Lower lobe of right lung (tissue), 2 donors: ENCODE measurements at regions not wholly inside any gene's neighbourhood (a gene's known extent, or its start where the extent isn't known, plus 50 kb on each side); places are given as distances from the start of the nearest gene placed in this dataset.

Source experiments
- ATAC-seq, 2 donors: fragments of 200-7000 bp; cut with Tn5 transposase; one replicate each; pipeline ENCODE4 v1.9.1; 2020 to 2022; ENCODE audit warnings: mild to moderate bottlenecking in 2 of 2, moderate library complexity in 2 of 2
- DNase-seq: peaks from one replicate; pipeline ENCODE4 v3.0.0-alpha.2; 2020
- H3K27ac ChIP-seq: fragments of 200-600 bp; one replicate; pipeline ENCODE4 v1.8.0; 2022
- H3K27me3 ChIP-seq: fragments of 200-600 bp; one replicate; pipeline ENCODE4 v1.8.0; 2022; ENCODE audit warnings: low read depth
- H3K36me3 ChIP-seq: fragments of 200-600 bp; one replicate; pipeline ENCODE4 v1.8.0; 2022; ENCODE audit warnings: mild to moderate bottlenecking
- H3K4me1 ChIP-seq: fragments of 200-600 bp; one replicate; pipeline ENCODE4 v1.8.0; 2022
- H3K4me3 ChIP-seq: fragments of 200-600 bp; one replicate; pipeline ENCODE4 v1.8.0; 2022; ENCODE audit warnings: mild to moderate bottlenecking
- H3K9me3 ChIP-seq: fragments of 200-600 bp; one replicate; pipeline ENCODE4 v1.8.0; 2022
- intact Hi-C: fragments of 100-400 bp; cut with DNase I; formaldehyde crosslinking; loops from one replicate; pipeline ENCODE4 v1.11.0; 2022
- TF ChIP-seq, protein P1 (sequence below): fragments of 200-600 bp; IDR thresholded peaks from one replicate; pipeline ENCODE4 v1.8.0; 2022; ENCODE audit warnings: antibody characterized with exemption, mild to moderate bottlenecking
- donor health status: DM: no; HTN: yes; CAD: no; lungs with severe emphysema.

DNA sequence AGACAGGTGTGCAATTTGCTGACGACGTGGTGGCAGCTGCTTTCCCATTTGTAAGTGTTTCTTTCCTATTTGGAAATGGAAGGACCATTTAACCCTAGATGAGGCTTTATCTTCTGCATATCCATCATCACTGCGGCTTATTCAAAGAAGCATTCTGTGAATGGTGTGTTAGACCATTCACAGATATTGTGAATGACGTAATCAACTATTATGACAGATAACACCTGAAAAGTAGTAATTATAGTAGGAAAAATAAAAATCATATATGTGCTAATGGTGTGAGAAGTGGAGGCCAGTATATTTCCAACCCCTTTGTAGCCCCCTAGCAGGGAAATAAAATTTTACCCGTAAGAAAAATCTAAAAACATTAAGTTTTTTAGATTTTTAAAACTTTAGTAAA is 424.5 kb upstream of the CRIM1 start:
- ATAC-seq, result no peak
- no peaks in the 10 kb centered on the region for H3K9me3 ChIP-seq
- intact Hi-C loops, result no loop called here
- no peak overlapping the region for H3K4me3 ChIP-seq
- no peaks in the 10 kb centered on the region for H3K27me3 ChIP-seq
- no peaks in the 10 kb centered on the region for H3K36me3 ChIP-seq
- H3K4me1 ChIP-seq, result no peaks in the 10 kb centered on the region
- DNase-seq, result no peak
- no peak overlapping the region for H3K27ac ChIP-seq
- TF ChIP-seq, protein P1, sequence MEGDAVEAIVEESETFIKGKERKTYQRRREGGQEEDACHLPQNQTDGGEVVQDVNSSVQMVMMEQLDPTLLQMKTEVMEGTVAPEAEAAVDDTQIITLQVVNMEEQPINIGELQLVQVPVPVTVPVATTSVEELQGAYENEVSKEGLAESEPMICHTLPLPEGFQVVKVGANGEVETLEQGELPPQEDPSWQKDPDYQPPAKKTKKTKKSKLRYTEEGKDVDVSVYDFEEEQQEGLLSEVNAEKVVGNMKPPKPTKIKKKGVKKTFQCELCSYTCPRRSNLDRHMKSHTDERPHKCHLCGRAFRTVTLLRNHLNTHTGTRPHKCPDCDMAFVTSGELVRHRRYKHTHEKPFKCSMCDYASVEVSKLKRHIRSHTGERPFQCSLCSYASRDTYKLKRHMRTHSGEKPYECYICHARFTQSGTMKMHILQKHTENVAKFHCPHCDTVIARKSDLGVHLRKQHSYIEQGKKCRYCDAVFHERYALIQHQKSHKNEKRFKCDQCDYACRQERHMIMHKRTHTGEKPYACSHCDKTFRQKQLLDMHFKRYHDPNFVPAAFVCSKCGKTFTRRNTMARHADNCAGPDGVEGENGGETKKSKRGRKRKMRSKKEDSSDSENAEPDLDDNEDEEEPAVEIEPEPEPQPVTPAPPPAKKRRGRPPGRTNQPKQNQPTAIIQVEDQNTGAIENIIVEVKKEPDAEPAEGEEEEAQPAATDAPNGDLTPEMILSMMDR, result no peak

GRCh38 chr2:35929551-35929950 is 426.0 kb upstream of the CRIM1 start:
- intact Hi-C loops, result no loop called here
- Histone ChIP-seq H3K27me3 (no peaks in the 10 kb centered on the region), H3K4me3 (no peak overlapping the region), H3K36me3 (no peaks in the 10 kb centered on the region), H3K4me1 (no peaks in the 10 kb centered on the region), H3K9me3 (no peaks in the 10 kb centered on the region), H3K27ac (no peak overlapping the region)
- DNase-seq (no peak), ATAC-seq (no peak)
- TF ChIP-seq, protein P1, result no peak

DNA sequence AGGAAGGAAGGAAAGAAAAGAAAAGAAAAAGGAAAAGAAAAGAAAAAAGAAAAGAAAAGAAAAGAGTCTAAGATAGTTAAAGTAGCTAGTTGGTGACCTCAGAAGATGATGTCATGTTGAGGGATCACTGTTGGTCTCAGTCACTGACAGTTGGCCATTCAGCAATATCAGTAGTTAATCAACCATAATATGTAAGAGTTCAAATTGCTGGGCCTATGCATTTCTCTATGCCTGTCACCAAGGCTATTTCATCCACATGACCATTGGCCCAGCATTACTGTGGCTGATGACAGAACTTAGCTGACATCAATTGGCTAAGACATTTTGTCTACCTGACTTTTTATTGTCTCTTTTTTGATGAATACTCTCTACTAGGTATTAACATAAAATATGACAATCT is 435.5 kb upstream of the CRIM1 start:
- ATAC-seq, result no peak
- Histone ChIP-seq H3K36me3 (no peaks in the 10 kb centered on the region), H3K9me3 (no peaks in the 10 kb centered on the region), H3K27me3 (no peaks in the 10 kb centered on the region), H3K4me1 (no peaks in the 10 kb centered on the region), H3K27ac (no peak overlapping the region), H3K4me3 (no peak overlapping the region)
- no peak for DNase-seq
- intact Hi-C loops, result no loop called here
- TF ChIP-seq, protein P1, result no peak

DNA sequence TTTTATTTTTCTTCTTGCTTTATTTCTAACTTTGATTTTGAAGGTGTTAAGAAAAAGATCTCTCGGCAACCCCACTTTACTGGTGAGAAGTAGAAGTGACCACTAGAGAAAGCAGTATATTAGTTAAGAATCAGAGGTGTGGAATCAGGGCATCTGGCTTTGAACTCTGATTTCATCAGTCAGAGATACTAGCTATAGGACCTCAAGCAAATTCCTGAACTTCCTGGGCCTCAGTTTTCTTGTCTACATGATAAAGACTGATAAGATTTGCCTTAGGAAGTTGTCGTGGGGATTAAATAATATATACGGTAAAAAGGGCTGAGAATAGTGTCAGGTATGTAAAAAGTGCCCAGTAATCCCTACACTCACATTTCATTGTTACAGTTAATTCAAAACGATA is 440.3 kb upstream of the CRIM1 start:
- DNase-seq (no peak), ATAC-seq (no peak)
- TF ChIP-seq, protein P1, result no peak
- no peaks in the 10 kb centered on the region for H3K36me3 ChIP-seq
- no peaks in the 10 kb centered on the region for H3K27me3 ChIP-seq
- intact Hi-C loops, result no loop called here
- H3K4me3 ChIP-seq, result no peak overlapping the region
- no peak overlapping the region for H3K27ac ChIP-seq
- no peaks in the 10 kb centered on the region for H3K4me1 ChIP-seq
- no peaks in the 10 kb centered on the region for H3K9me3 ChIP-seq

- H3K4me3 ChIP-seq, result no peak overlapping the region
- H3K27ac ChIP-seq, result no peak overlapping the region
- no peak for DNase-seq
- TF ChIP-seq, protein P1, result no peak
- ATAC-seq, result no peak
- intact Hi-C loops, result no loop called here
- H3K4me1 ChIP-seq, result no peaks in the 10 kb centered on the region
- no peaks in the 10 kb centered on the region for H3K27me3 ChIP-seq
- no peaks in the 10 kb centered on the region for H3K36me3 ChIP-seq
- no peaks in the 10 kb centered on the region for H3K9me3 ChIP-seq
Measured at GRCh38 chr2:35891936-35892335, 463.6 kb upstream of the CRIM1 start.

GRCh38 chr2:35891528-35891927 is 464.1 kb upstream of the CRIM1 start:
- no peak for DNase-seq
- no peak overlapping the region for H3K4me3 ChIP-seq

More at GRCh38 chr2:35891528-35891927, 464.1 kb upstream of the CRIM1 start:
- H3K27ac ChIP-seq, result no peak overlapping the region
- no peaks in the 10 kb centered on the region for H3K27me3 ChIP-seq
- no peaks in the 10 kb centered on the region for H3K4me1 ChIP-seq
- TF ChIP-seq, protein P1, result no peak
- ATAC-seq, result no peak
- no peaks in the 10 kb centered on the region for H3K36me3 ChIP-seq
- intact Hi-C loops, result no loop called here
- H3K9me3 ChIP-seq, result no peaks in the 10 kb centered on the region
